ENCODE measurements at regions not wholly inside any gene's neighbourhood (a gene's known extent, or its start where the extent isn't known, plus 50 kb on each side); places are given as distances from the start of the nearest gene placed in this dataset.

GRCh38 chr15:57885435-57885834 lies 178.9 kb downstream of the POLR2M start:
- no peak for TF ChIP-seq POLR2AphosphoS5 (IDR thresholded peaks at IDR 0.05; ENCODE audit: low read depth)
- TF ChIP-seq GABPA (IDR thresholded peaks at IDR 0.05; ENCODE audit: low read depth) = no peak
- TF ChIP-seq CTCF (IDR thresholded peaks at IDR 0.05; ENCODE audit: insufficient read depth, low read length) = no peak
- TF ChIP-seq REST (IDR thresholded peaks at IDR 0.05; ENCODE audit: insufficient replicate concordance, low read depth) = no peak
